ENCODE measurements at regions not wholly inside any gene's neighbourhood (a gene's known extent, or its start where the extent isn't known, plus 50 kb on each side); places are given as distances from the start of the nearest gene placed in this dataset.

GRCh38 chr14:89013698-89014568, 189.5 kb downstream of the TTC8 start:
- TF ChIP-seq FOXP2 (optimal IDR thresholded peaks at IDR 0.05; ENCODE audit: borderline replicate concordance, extremely low read depth, extremely low read length, insufficient read depth): no peak

DNA sequence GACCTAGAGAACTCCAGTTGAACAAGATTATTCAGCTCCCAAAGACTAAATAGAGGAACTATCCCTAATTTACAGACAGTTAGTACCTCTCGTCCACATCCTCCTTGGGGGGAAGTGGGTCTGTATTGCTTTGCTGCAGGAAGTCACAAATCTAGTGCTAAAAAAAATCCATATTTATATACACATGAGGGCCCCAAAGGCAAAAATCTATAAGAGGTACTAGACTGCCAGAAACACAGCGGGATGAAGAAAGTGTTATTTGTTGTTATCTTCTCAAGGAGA, 190.1 kb downstream of the TTC8 start:
- no peak for TF ChIP-seq POLR2AphosphoS5 (IDR thresholded peaks at IDR 0.05; ENCODE audit: low read depth, low read length)
- TF ChIP-seq TAF1 (IDR thresholded peaks at IDR 0.05; ENCODE audit: borderline replicate concordance, insufficient read depth, low read length): no peak
- no peak for TF ChIP-seq SIN3A (IDR thresholded peaks at IDR 0.05; ENCODE audit: borderline replicate concordance, insufficient read depth, low read length)
- TF ChIP-seq FOXP2 (optimal IDR thresholded peaks at IDR 0.05; ENCODE audit: borderline replicate concordance, extremely low read depth, extremely low read length, insufficient read depth): no peak
- TF ChIP-seq, protein P1, sequence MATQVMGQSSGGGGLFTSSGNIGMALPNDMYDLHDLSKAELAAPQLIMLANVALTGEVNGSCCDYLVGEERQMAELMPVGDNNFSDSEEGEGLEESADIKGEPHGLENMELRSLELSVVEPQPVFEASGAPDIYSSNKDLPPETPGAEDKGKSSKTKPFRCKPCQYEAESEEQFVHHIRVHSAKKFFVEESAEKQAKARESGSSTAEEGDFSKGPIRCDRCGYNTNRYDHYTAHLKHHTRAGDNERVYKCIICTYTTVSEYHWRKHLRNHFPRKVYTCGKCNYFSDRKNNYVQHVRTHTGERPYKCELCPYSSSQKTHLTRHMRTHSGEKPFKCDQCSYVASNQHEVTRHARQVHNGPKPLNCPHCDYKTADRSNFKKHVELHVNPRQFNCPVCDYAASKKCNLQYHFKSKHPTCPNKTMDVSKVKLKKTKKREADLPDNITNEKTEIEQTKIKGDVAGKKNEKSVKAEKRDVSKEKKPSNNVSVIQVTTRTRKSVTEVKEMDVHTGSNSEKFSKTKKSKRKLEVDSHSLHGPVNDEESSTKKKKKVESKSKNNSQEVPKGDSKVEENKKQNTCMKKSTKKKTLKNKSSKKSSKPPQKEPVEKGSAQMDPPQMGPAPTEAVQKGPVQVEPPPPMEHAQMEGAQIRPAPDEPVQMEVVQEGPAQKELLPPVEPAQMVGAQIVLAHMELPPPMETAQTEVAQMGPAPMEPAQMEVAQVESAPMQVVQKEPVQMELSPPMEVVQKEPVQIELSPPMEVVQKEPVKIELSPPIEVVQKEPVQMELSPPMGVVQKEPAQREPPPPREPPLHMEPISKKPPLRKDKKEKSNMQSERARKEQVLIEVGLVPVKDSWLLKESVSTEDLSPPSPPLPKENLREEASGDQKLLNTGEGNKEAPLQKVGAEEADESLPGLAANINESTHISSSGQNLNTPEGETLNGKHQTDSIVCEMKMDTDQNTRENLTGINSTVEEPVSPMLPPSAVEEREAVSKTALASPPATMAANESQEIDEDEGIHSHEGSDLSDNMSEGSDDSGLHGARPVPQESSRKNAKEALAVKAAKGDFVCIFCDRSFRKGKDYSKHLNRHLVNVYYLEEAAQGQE (IDR thresholded peaks at IDR 0.05; ENCODE audit: insufficient read depth in 1 of 2, low read depth in 2 of 2, low read length in 2 of 2): no peak

DNA sequence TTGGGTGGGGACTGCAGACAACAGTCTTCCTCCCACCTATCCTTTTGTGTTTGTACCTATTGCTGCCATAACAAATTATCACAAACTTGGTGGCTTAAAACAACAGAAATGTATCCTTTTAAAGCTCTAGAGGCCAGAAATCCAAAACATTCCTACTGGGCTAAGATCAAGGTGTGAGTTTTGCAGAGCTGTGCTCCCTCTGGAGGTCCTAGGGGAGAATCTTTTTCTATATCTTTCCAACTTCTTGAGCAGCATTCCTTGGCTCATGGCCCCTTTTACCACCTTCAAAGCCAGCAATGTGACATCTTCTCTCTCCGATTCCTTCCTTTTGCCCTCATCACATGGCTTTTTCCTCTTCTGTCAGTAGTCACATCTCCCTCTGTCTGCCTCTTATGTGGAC, 190.6 kb downstream of the TTC8 start:
- TF ChIP-seq SIN3A (IDR thresholded peaks at IDR 0.05; ENCODE audit: borderline replicate concordance, insufficient read depth, low read length) (no peak), FOXP2 (optimal IDR thresholded peaks at IDR 0.05; ENCODE audit: borderline replicate concordance, extremely low read depth, extremely low read length, insufficient read depth) (no peak), POLR2AphosphoS5 (IDR thresholded peaks at IDR 0.05; ENCODE audit: low read depth, low read length) (no peak), TAF1 (IDR thresholded peaks at IDR 0.05; ENCODE audit: borderline replicate concordance, insufficient read depth, low read length) (no peak)
- TF ChIP-seq, protein P1 (IDR thresholded peaks at IDR 0.05; ENCODE audit: insufficient read depth in 1 of 2, low read depth in 2 of 2, low read length in 2 of 2): no peak

DNA sequence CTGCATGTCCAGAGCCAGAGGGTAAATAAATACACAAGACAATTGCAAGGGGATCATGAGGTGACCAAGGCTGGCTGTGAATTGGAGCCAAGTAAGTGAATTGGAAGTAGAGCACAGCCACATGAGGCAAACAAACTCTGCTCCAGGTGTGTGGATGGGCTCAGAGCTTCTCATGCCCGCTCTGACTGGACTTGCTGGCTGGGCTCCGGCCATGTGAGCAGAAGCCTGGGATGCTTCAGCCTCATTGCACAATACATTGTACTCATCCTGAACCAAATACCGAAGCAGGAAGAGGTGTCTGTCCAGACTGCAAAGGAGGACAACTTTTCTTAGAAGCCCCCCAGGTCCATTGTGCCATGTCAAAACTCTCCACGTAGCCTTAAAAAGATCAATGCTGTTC, 193.0 kb downstream of the TTC8 start:
- no peak for TF ChIP-seq TAF1 (IDR thresholded peaks at IDR 0.05; ENCODE audit: borderline replicate concordance, insufficient read depth, low read length)
- TF ChIP-seq FOXP2 (optimal IDR thresholded peaks at IDR 0.05; ENCODE audit: borderline replicate concordance, extremely low read depth, extremely low read length, insufficient read depth): no peak
- no peak for TF ChIP-seq SIN3A (IDR thresholded peaks at IDR 0.05; ENCODE audit: borderline replicate concordance, insufficient read depth, low read length)
- no peak for TF ChIP-seq POLR2AphosphoS5 (IDR thresholded peaks at IDR 0.05; ENCODE audit: low read depth, low read length)
- TF ChIP-seq, protein P1 (IDR thresholded peaks at IDR 0.05; ENCODE audit: insufficient read depth in 1 of 2, low read depth in 2 of 2, low read length in 2 of 2): no peak

- no peak for TF ChIP-seq POLR2AphosphoS5 (IDR thresholded peaks at IDR 0.05; ENCODE audit: low read depth, low read length)
- TF ChIP-seq, protein P1 (IDR thresholded peaks at IDR 0.05; ENCODE audit: insufficient read depth in 1 of 2, low read depth in 2 of 2, low read length in 2 of 2): no peak
- TF ChIP-seq FOXP2 (optimal IDR thresholded peaks at IDR 0.05; ENCODE audit: borderline replicate concordance, extremely low read depth, extremely low read length, insufficient read depth): no peak
- no peak for TF ChIP-seq SIN3A (IDR thresholded peaks at IDR 0.05; ENCODE audit: borderline replicate concordance, insufficient read depth, low read length)
- no peak for TF ChIP-seq TAF1 (IDR thresholded peaks at IDR 0.05; ENCODE audit: borderline replicate concordance, insufficient read depth, low read length)
Observed at GRCh38 chr14:89022274-89022673, 197.8 kb downstream of the TTC8 start.
